Parathyroid adenoma (tissue), 2 donors: ENCODE measurements at regions not wholly inside any gene's neighbourhood (a gene's known extent, or its start where the extent isn't known, plus 50 kb on each side); places are given as distances from the start of the nearest gene placed in this dataset.

Experiments
- H2AFZ ChIP-seq: fragments of 300-600 bp; sonication (generic); one replicate; pipeline ENCODE4 v1.7.0; 2017; ENCODE audit warnings: antibody characterized with exemption, mild to moderate bottlenecking
- H3K27ac ChIP-seq: fragments of 300-600 bp; sonication (generic); one replicate; pipeline ENCODE4 v1.7.0; 2017
- H3K27me3 ChIP-seq: fragments of 300-600 bp; sonication (generic); one replicate; pipeline ENCODE4 v1.7.0; 2017; ENCODE audit warnings: low read length; ENCODE audit not compliant: control insufficient read depth, insufficient read depth
- H3K36me3 ChIP-seq: fragments of 300-600 bp; sonication (generic); one replicate; pipeline ENCODE4 v1.7.0; 2017; ENCODE audit warnings: low read length; ENCODE audit not compliant: control insufficient read depth, insufficient read depth
- H3K4me1 ChIP-seq: fragments of 300-600 bp; sonication (generic); one replicate; pipeline ENCODE4 v1.7.0; 2017; ENCODE audit warnings: control low read depth
- H3K4me2 ChIP-seq: fragments of 300-600 bp; sonication (generic); one replicate; pipeline ENCODE4 v1.7.0; 2017; ENCODE audit warnings: low read length
- H3K4me3 ChIP-seq: fragments of 300-600 bp; sonication (generic); one replicate; pipeline ENCODE4 v1.7.0; 2017; ENCODE audit warnings: low read depth, low read length
- H3K79me2 ChIP-seq: fragments of 300-600 bp; sonication (generic); one replicate; pipeline ENCODE4 v1.7.0; 2017; ENCODE audit warnings: control low read depth
- H3K9ac ChIP-seq: fragments of 300-600 bp; sonication (generic); one replicate; pipeline ENCODE4 v1.7.0; 2017; ENCODE audit warnings: mild to moderate bottlenecking
- H3K9me3 ChIP-seq: fragments of 300-600 bp; sonication (generic); one replicate; pipeline ENCODE4 v1.7.0; 2017; ENCODE audit warnings: low read length; ENCODE audit not compliant: control insufficient read depth
- CTCF ChIP-seq: fragments of 300-600 bp; sonication (generic); IDR thresholded peaks from one replicate; pipeline ENCODE4 v1.7.0; 2017; ENCODE audit warnings: antibody characterized with exemption, mild to moderate bottlenecking
- donor health status: primary hyperparathyroidism.

- Histone ChIP-seq H3K79me2 (no peaks in the 10 kb centered on the region), H3K27me3 (no peaks in the 10 kb centered on the region), H3K4me3 (no peak overlapping the region), H3K9me3 (no peaks in the 10 kb centered on the region), H3K4me1 (no peaks in the 10 kb centered on the region), H3K36me3 (no peaks in the 10 kb centered on the region), H3K4me2 (no peak overlapping the region), H3K9ac (no peak overlapping the region), H3K27ac (no peak overlapping the region), H2AFZ (no peak overlapping the region)
- TF ChIP-seq CTCF: no peak
Measured at GRCh38 chrX:16023790-16024734, 99.3 kb upstream of the GRPR start.

GRCh38 chrX:16022580-16023200 is 100.7 kb upstream of the GRPR start:
- H2AFZ ChIP-seq: no peak overlapping the region
- H3K4me2 ChIP-seq: no peak overlapping the region
- TF ChIP-seq CTCF: no peak
- no peaks in the 10 kb centered on the region for H3K4me1 ChIP-seq
- H3K9ac ChIP-seq: no peak overlapping the region
- no peak overlapping the region for H3K27ac ChIP-seq
- no peaks in the 10 kb centered on the region for H3K27me3 ChIP-seq
- H3K9me3 ChIP-seq: no peaks in the 10 kb centered on the region
- H3K36me3 ChIP-seq: no peaks in the 10 kb centered on the region
- no peaks in the 10 kb centered on the region for H3K79me2 ChIP-seq
- no peak overlapping the region for H3K4me3 ChIP-seq

GRCh38 chrX:16018291-16018690 is 105.1 kb upstream of the GRPR start:
- H3K27ac ChIP-seq: no peak overlapping the region
- H3K4me1 ChIP-seq: no peaks in the 10 kb centered on the region
- no peak overlapping the region for H2AFZ ChIP-seq
- H3K9me3 ChIP-seq: no peaks in the 10 kb centered on the region
- no peak overlapping the region for H3K4me3 ChIP-seq
- H3K79me2 ChIP-seq: no peaks in the 10 kb centered on the region
- H3K36me3 ChIP-seq: no peaks in the 10 kb centered on the region
- H3K27me3 ChIP-seq: no peaks in the 10 kb centered on the region
- TF ChIP-seq CTCF: no peak
- H3K4me2 ChIP-seq: no peak overlapping the region
- no peak overlapping the region for H3K9ac ChIP-seq

- Histone ChIP-seq H3K27me3 (no peaks in the 10 kb centered on the region), H3K36me3 (no peaks in the 10 kb centered on the region)
Measured at GRCh38 chrX:16014171-16014570, 109.2 kb upstream of the GRPR start.

More at GRCh38 chrX:16014171-16014570, 109.2 kb upstream of the GRPR start:
- Histone ChIP-seq H3K4me2 (no peak overlapping the region), H2AFZ (no peak overlapping the region), H3K4me3 (no peak overlapping the region), H3K9ac (no peak overlapping the region), H3K9me3 (no peaks in the 10 kb centered on the region), H3K4me1 (no peaks in the 10 kb centered on the region), H3K79me2 (no peaks in the 10 kb centered on the region), H3K27ac (no peak overlapping the region)
- TF ChIP-seq CTCF: no peak
